H9 (cell line): ENCODE measurements at regions not wholly inside any gene's neighbourhood (a gene's known extent, or its start where the extent isn't known, plus 50 kb on each side); places are given as distances from the start of the nearest gene placed in this dataset.

ENCODE experiments used
- DNase-seq: peaks from one replicate; pipeline ENCODE4 v3.0.0-alpha.2; 2017
- H2AFZ ChIP-seq: one replicate; pipeline ENCODE4 v1.6.1; 2013; ENCODE audit warnings: mild to moderate bottlenecking, low read length, control low read depth, moderate library complexity
- H2AK5ac ChIP-seq: 2 replicates; pipeline ENCODE4 v1.6.1; 2013; ENCODE audit warnings: low read length, control low read depth, mixed read lengths; ENCODE audit not compliant: insufficient read length
- H2BK120ac ChIP-seq: one replicate; pipeline ENCODE4 v1.6.1; 2013; ENCODE audit warnings: low read depth, mild to moderate bottlenecking, low read length, control low read depth, inconsistent platforms; ENCODE audit not compliant: poor library complexity, severe bottlenecking
- H2BK12ac ChIP-seq: 2 replicates; pipeline ENCODE4 v1.6.1; 2013; ENCODE audit warnings: low read length, control low read depth, mixed read lengths, low read depth; ENCODE audit not compliant: insufficient read length
- H2BK15ac ChIP-seq: 2 replicates; pipeline ENCODE4 v1.6.1; 2013; ENCODE audit warnings: low read depth, low read length, control low read depth
- H2BK20ac ChIP-seq: one replicate; pipeline ENCODE4 v1.6.1; 2013; ENCODE audit warnings: low read depth, mild to moderate bottlenecking, low read length, control low read depth, inconsistent platforms; ENCODE audit not compliant: poor library complexity, severe bottlenecking
- H2BK5ac ChIP-seq: 2 replicates; pipeline ENCODE4 v1.6.1; 2013; ENCODE audit warnings: low read length, control low read depth, mixed read lengths; ENCODE audit not compliant: insufficient read length
- H3K14ac ChIP-seq: 2 replicates; pipeline ENCODE4 v1.6.1; 2013; ENCODE audit warnings: low read length, control low read depth; ENCODE audit not compliant: insufficient read depth
- H3K18ac ChIP-seq: 2 replicates; pipeline ENCODE4 v1.6.1; 2013; ENCODE audit warnings: low read depth, mild to moderate bottlenecking, mixed read lengths, low read length, control low read depth; ENCODE audit not compliant: insufficient read length
- H3K23ac ChIP-seq: 2 replicates; pipeline ENCODE4 v1.6.1; 2013; ENCODE audit warnings: low read length, control low read depth, mixed read lengths, low read depth; ENCODE audit not compliant: insufficient read length
- H3K23me2 ChIP-seq: 2 replicates; pipeline ENCODE4 v1.6.1; 2013; ENCODE audit warnings: low read depth, mild to moderate bottlenecking, mixed read lengths, low read length, control low read depth; ENCODE audit not compliant: insufficient read length, poor library complexity, severe bottlenecking
- H3K27ac ChIP-seq: 2 replicates; pipeline ENCODE4 v1.5.1; 2013; ENCODE audit warnings: low read length, control low read depth, mixed read lengths, low read depth; ENCODE audit not compliant: insufficient read length
- H3K27me3 ChIP-seq: 2 replicates; pipeline ENCODE4 v1.6.1; 2013; ENCODE audit warnings: low read length, control low read depth, inconsistent platforms; ENCODE audit not compliant: insufficient read depth
- H3K4ac ChIP-seq: 2 replicates; pipeline ENCODE4 v1.6.1; 2013; ENCODE audit warnings: low read depth, mild to moderate bottlenecking, control low read depth, inconsistent platforms, low read length, moderate library complexity
- H3K4me1 ChIP-seq: 2 replicates; pipeline ENCODE4 v1.6.1; 2013; ENCODE audit warnings: low read length, control low read depth, inconsistent platforms; ENCODE audit not compliant: insufficient read depth
- H3K4me2 ChIP-seq: 2 replicates; pipeline ENCODE4 v1.6.1; 2013; ENCODE audit warnings: low read length, control low read depth, mixed read lengths; ENCODE audit not compliant: insufficient read length, insufficient read depth
- H3K56ac ChIP-seq: 2 replicates; pipeline ENCODE4 v1.6.1; 2013; ENCODE audit warnings: low read depth, mild to moderate bottlenecking, mixed read lengths, low read length, control low read depth; ENCODE audit not compliant: insufficient read length
- H3K79me1 ChIP-seq: 2 replicates; pipeline ENCODE4 v1.6.1; 2013; ENCODE audit warnings: low read depth, mild to moderate bottlenecking, moderate library complexity, low read length, control low read depth, inconsistent platforms; ENCODE audit not compliant: insufficient read depth, poor library complexity, severe bottlenecking
- H3K79me2 ChIP-seq: 2 replicates; pipeline ENCODE4 v1.6.1; 2013; ENCODE audit warnings: low read length, control low read depth, inconsistent platforms; ENCODE audit not compliant: insufficient read depth
- H3K9ac ChIP-seq: 2 replicates; pipeline ENCODE4 v1.6.1; 2013; ENCODE audit warnings: low read length, control low read depth, mixed read lengths; ENCODE audit not compliant: insufficient read length; ENCODE audit errors: extremely low read depth
- H3K9me3 ChIP-seq: one replicate; pipeline ENCODE4 v1.6.1; 2013; ENCODE audit warnings: low read depth, low read length, inconsistent platforms; ENCODE audit not compliant: control insufficient read depth
- H3T11ph ChIP-seq: one replicate; pipeline ENCODE4 v1.6.1; 2013; ENCODE audit warnings: mild to moderate bottlenecking, low read length, control low read depth, inconsistent platforms
- H4K20me1 ChIP-seq: one replicate; pipeline ENCODE4 v1.6.1; 2013; ENCODE audit not compliant: control insufficient read depth, insufficient read length, insufficient read depth
- H4K5ac ChIP-seq: 2 replicates; pipeline ENCODE4 v1.6.1; 2013; ENCODE audit warnings: low read depth, mild to moderate bottlenecking, mixed read lengths, low read length, control low read depth; ENCODE audit not compliant: insufficient read length
- H4K8ac ChIP-seq: replicated peaks from 2 replicates; pipeline ENCODE4 v1.6.1; 2013; ENCODE audit warnings: low read length, control low read depth, mixed read lengths, low read depth; ENCODE audit not compliant: insufficient read length
- H4K91ac ChIP-seq: 2 replicates; pipeline ENCODE4 v1.6.1; 2013; ENCODE audit warnings: low read depth, mild to moderate bottlenecking, moderate library complexity, mixed read lengths, low read length, control low read depth; ENCODE audit not compliant: insufficient read length
- H3K27ac Mint-ChIP-seq, 3 experiments: 2 replicates in 2 of 3; 3 replicates in 1 of 3; pipeline ENCODE4 v1.8.0; 2020 to 2021; ENCODE audit warnings: mixed read lengths in 3 of 3, mild to moderate bottlenecking in 1 of 3, moderate library complexity in 1 of 3
- H3K27me3 Mint-ChIP-seq: 2 replicates; pipeline ENCODE4 v1.8.0; 2021; ENCODE audit warnings: low read depth, mild to moderate bottlenecking, moderate library complexity, mixed read lengths
- H3K36me3 Mint-ChIP-seq, 3 experiments: 2 replicates in 2 of 3; 3 replicates in 1 of 3; pipeline ENCODE4 v1.8.0; 2020 to 2021; ENCODE audit warnings: low read depth in 3 of 3, mixed read lengths in 3 of 3; ENCODE audit not compliant: insufficient read depth in 1 of 3
- H3K4me1 Mint-ChIP-seq, 2 experiments: 2 replicates each; pipeline ENCODE4 v1.8.0; 2020; ENCODE audit warnings: mixed read lengths in 2 of 2
- H3K4me3 Mint-ChIP-seq, 2 experiments: 2 replicates in 1 of 2; 3 replicates in 1 of 2; pipeline ENCODE4 v1.8.0; 2020 to 2021; ENCODE audit warnings: mild to moderate bottlenecking in 2 of 2, mixed read lengths in 2 of 2, moderate library complexity in 1 of 2
- H3K9me3 Mint-ChIP-seq, 2 experiments: 2 replicates in 1 of 2; 3 replicates in 1 of 2; pipeline ENCODE4 v1.8.0; 2020; ENCODE audit warnings: mild to moderate bottlenecking in 2 of 2, mixed read lengths in 2 of 2, moderate library complexity in 1 of 2
- CTCF ChIP-seq: fragments of 200-600 bp; sonication (generic); conservative IDR thresholded peaks from 3 replicates; pipeline ENCODE4 v1.8.0; 2021; ENCODE audit warnings: antibody characterized with exemption, mild to moderate bottlenecking
- WGBS: extraction: QIAGEN DNeasy Blood & Tissue Kit; methylation state at CpG from one replicate; pipeline ENCODE4 v1.1.7; 2013; ENCODE audit warnings: missing lambda C conversion rate, low lambda C conversion rate, mixed read lengths; ENCODE audit not compliant: insufficient read length; ENCODE audit errors: extremely low coverage; 5-methylcytosine and 5-hydroxymethylcytosine counted together

- no peak overlapping the region for H3K56ac ChIP-seq
- H3K23me2 ChIP-seq = no peaks in the 10 kb centered on the region
- H3K9me3 Mint-ChIP-seq = peaks cover 6 to 9% of the 10 kb centered on the region in 2 experiments
- no peak overlapping the region for H3T11ph ChIP-seq
- no peak overlapping the region for H3K4me2 ChIP-seq
- no peak overlapping the region for H2BK15ac ChIP-seq
- no peak overlapping the region for H3K4me3 Mint-ChIP-seq
- H2BK120ac ChIP-seq = no peak overlapping the region
- TF ChIP-seq CTCF = no peak
- DNase-seq = no peak
- H4K20me1 ChIP-seq = no peaks in the 10 kb centered on the region
- no peak overlapping the region for H4K8ac ChIP-seq
- H3K4ac ChIP-seq = no peak overlapping the region
- H2AFZ ChIP-seq = no peak overlapping the region
- no peak overlapping the region for H2BK5ac ChIP-seq
- peak overlapping the region in 1 of 3 experiments; percentile 17; a peak in 2 of 7 replicates for H3K27ac Mint-ChIP-seq
- peaks cover 4% of the 10 kb centered on the region for H3K27me3 Mint-ChIP-seq
- H3K79me1 ChIP-seq = no peaks in the 10 kb centered on the region
- no peak overlapping the region for H3K14ac ChIP-seq
- H3K23ac ChIP-seq = no peak overlapping the region
- no peak overlapping the region for H4K91ac ChIP-seq
- H4K5ac ChIP-seq = no peak overlapping the region
- no peak overlapping the region for H2AK5ac ChIP-seq
- no peaks in the 10 kb centered on the region for H3K9me3 ChIP-seq
- peaks cover 22 to 33% of the 10 kb centered on the region in 2 experiments for H3K4me1 Mint-ChIP-seq
- H3K9ac ChIP-seq = no peak overlapping the region
- H3K27me3 ChIP-seq = no peaks in the 10 kb centered on the region
- H3K79me2 ChIP-seq = no peaks in the 10 kb centered on the region
- no peak overlapping the region for H2BK12ac ChIP-seq
- no peak overlapping the region for H2BK20ac ChIP-seq
- no peaks in the 10 kb centered on the region; the same call in 1 of the 2 replicates for H3K4me1 ChIP-seq
- peaks cover 0 to 6% (median 6%) of the 10 kb centered on the region in 3 experiments; a peak in 4 of 7 replicates for H3K36me3 Mint-ChIP-seq
- no CpG with 5 or more reads among the region's 9 CpGs for WGBS
- H3K27ac ChIP-seq = no peak overlapping the region
- no peak overlapping the region for H3K18ac ChIP-seq
Measured at GRCh38 chr20:48395816-48396546, 431.8 kb downstream of the PREX1 start.
